Adrenal gland (tissue), 5 donors: ENCODE measurements at regions not wholly inside any gene's neighbourhood (a gene's known extent, or its start where the extent isn't known, plus 50 kb on each side); places are given as distances from the start of the nearest gene placed in this dataset.
"Not testable (repeated sequence)": the region's sequence is repeated elsewhere in the genome, so short reads cannot be mapped to it uniquely, and the experiment has no call there.

ENCODE experiments used
- CTCF ChIP-seq, 6 experiments: fragments of 450-650 bp in 4 of 6; fragments of 200-600 bp in 2 of 6; sonication (generic) in 1 of 6; IDR thresholded peaks; 1 replicate in 5 of 6; 2 replicates in 1 of 6; pipeline versions ENCODE4 v1.5.1 to v1.8.0; 2016 to 2021; ENCODE audit warnings: antibody characterized with exemption in 6 of 6, mild to moderate bottlenecking in 2 of 6, moderate library complexity in 1 of 6
- POLR2A ChIP-seq, 2 donors: fragments of 450-650 bp; IDR thresholded peaks; one replicate each; pipeline ENCODE4 v1.6.1; 2017; ENCODE audit warnings: antibody characterized with exemption in 2 of 2, mild to moderate bottlenecking in 2 of 2, moderate library complexity in 1 of 2
- donor health status: DM: no; HTN: no; CAD: no.

- TF ChIP-seq CTCF, POLR2A (IDR thresholded peaks at IDR 0.05): not testable (repeated sequence)
These were observed 364.4 kb downstream of the BCL11A start for GRCh38 chr2:60189006-60189405.
